HEK293T (cell line): ENCODE measurements at regions not wholly inside any gene's neighbourhood (a gene's known extent, or its start where the extent isn't known, plus 50 kb on each side); places are given as distances from the start of the nearest gene placed in this dataset.

Experiments
- BHLHE40 ChIP-seq: fragments of 450-650 bp; IDR thresholded peaks from 2 replicates; pipeline ENCODE4 v1.6.1; 2016; ENCODE audit warnings: mild to moderate bottlenecking, moderate library complexity, borderline replicate concordance
- CTBP1 ChIP-seq: fragments of 450-650 bp; IDR thresholded peaks from 2 replicates; pipeline ENCODE4 v1.6.1; 2016; ENCODE audit warnings: borderline replicate concordance
- ELF4 ChIP-seq: fragments of 450-650 bp; IDR thresholded peaks from 2 replicates; pipeline ENCODE4 v1.6.1; 2017; ENCODE audit warnings: antibody characterized with exemption
- FOXA1 ChIP-seq: fragments of 450-650 bp; IDR thresholded peaks from 2 replicates; pipeline ENCODE4 v1.6.1; 2016; ENCODE audit warnings: mild to moderate bottlenecking
- LEF1 ChIP-seq: fragments of 450-650 bp; IDR thresholded peaks from 2 replicates; pipeline ENCODE4 v1.6.1; 2017; ENCODE audit warnings: mild to moderate bottlenecking, borderline replicate concordance
- SP1 ChIP-seq: fragments of 450-650 bp; IDR thresholded peaks from 2 replicates; pipeline ENCODE4 v1.6.1; 2017
- SUZ12 ChIP-seq: fragments of 450-650 bp; IDR thresholded peaks from 2 replicates; pipeline ENCODE4 v1.6.1; 2016; ENCODE audit warnings: mild to moderate bottlenecking
- TARDBP ChIP-seq: fragments of 450-650 bp; IDR thresholded peaks from 2 replicates; pipeline ENCODE4 v1.6.1; 2016
- ZNF384 ChIP-seq: fragments of 450-650 bp; IDR thresholded peaks from 2 replicates; pipeline ENCODE4 v1.6.1; 2016
- TF ChIP-seq, protein P1 (sequence below): fragments of 450-650 bp; IDR thresholded peaks from 2 replicates; pipeline ENCODE4 v1.6.1; 2016

DNA sequence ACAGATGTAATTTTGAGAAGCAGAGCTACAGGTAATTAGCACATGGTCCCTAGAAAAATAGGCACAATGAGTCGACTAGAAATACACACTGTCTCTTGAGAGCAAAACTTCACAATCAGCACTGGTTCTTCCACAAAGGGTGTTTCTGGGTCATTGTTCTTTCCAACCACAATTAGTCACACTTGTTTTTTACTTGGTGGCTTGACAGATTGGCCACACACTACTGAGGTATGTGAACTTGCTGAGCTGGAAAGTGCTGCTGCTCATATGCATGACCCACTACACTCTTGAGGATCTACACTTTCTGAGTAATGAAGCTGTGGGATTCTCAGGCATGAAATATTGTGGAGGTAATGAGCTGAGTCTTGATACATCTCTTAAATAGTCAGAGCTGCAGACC is 347.7 kb downstream of the BCKDHB start:
- TF ChIP-seq ELF4 (no peak), SUZ12 (no peak), SP1 (no peak), LEF1 (no peak), BHLHE40 (no peak), FOXA1 (no peak), ZNF384 (no peak), CTBP1 (no peak), TARDBP (no peak)
- TF ChIP-seq, protein P1, sequence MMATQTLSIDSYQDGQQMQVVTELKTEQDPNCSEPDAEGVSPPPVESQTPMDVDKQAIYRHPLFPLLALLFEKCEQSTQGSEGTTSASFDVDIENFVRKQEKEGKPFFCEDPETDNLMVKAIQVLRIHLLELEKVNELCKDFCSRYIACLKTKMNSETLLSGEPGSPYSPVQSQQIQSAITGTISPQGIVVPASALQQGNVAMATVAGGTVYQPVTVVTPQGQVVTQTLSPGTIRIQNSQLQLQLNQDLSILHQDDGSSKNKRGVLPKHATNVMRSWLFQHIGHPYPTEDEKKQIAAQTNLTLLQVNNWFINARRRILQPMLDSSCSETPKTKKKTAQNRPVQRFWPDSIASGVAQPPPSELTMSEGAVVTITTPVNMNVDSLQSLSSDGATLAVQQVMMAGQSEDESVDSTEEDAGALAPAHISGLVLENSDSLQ: no peak
